Loucy (cell line): ENCODE measurements at regions not wholly inside any gene's neighbourhood (a gene's known extent, or its start where the extent isn't known, plus 50 kb on each side); places are given as distances from the start of the nearest gene placed in this dataset.

Source experiments
- CTCF ChIP-seq: fragments of 200-600 bp; sonication (generic); conservative IDR thresholded peaks from 2 replicates; pipeline ENCODE4 v1.5.1; 2014; ENCODE audit warnings: mild to moderate bottlenecking, antibody characterized with exemption, low read length
- EZH2phosphoT487 ChIP-seq: fragments of 200-600 bp; IDR thresholded peaks from 2 replicates; pipeline ENCODE4 v1.6.1; 2018; ENCODE audit warnings: antibody characterized with exemption, mild to moderate bottlenecking, moderate library complexity, borderline replicate concordance

GRCh38 chr5:16229357-16229940, 49.9 kb upstream of the MARCHF11 start:
- no peak for TF ChIP-seq EZH2phosphoT487
- no peak for TF ChIP-seq CTCF
